Hematopoietic multipotent progenitor cell treated with erythropoietin and hydrocortisone succinate and interleukin-3 and kit ligand, for 8 days (in vitro differentiated cells): ENCODE measurements at regions not wholly inside any gene's neighbourhood (a gene's known extent, or its start where the extent isn't known, plus 50 kb on each side); places are given as distances from the start of the nearest gene placed in this dataset.

Experiments
- DNase-seq: peaks from one replicate; pipeline ENCODE4 v3.0.0-alpha.2; 2015

DNA sequence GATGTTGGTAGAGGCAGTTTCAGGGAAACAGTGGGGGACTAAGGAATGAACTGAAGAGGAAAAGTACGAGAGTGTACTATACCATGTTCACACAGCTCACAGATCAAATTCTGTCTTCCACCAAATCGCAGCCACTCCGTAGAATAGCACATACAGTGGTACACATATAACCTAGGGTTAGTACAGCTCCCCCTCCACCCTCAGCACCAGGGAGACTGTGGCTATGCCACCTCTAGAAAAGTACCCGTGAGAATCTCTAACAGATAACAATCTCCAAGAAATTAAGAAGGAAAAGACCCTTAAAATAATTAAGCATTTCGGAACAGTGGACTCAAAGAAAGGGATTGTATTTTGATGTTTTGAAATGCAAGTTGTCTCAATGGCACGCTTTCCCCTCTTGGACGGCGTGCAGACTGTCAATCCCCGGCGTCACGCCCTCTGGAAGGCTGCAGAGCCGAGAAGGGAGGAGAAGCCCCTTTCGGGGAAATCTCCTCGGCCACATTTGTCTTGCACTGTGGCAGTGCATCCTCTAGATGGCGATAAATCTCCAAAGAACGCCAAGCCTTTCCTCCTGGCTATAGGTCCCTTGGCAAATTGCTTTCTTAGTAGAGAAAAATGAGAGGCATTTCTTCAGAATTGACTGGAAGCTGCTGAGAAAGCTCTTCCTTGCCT lies 345.0 kb downstream of the REEP3 start:
- DNase-seq: peak; percentile 69

GRCh38 chr10:63866747-63867140 lies 345.5 kb downstream of the REEP3 start:
- DNase-seq: peak; percentile 46

GRCh38 chr10:63878428-63878827 lies 357.2 kb downstream of the REEP3 start:
- DNase-seq: no peak

DNA sequence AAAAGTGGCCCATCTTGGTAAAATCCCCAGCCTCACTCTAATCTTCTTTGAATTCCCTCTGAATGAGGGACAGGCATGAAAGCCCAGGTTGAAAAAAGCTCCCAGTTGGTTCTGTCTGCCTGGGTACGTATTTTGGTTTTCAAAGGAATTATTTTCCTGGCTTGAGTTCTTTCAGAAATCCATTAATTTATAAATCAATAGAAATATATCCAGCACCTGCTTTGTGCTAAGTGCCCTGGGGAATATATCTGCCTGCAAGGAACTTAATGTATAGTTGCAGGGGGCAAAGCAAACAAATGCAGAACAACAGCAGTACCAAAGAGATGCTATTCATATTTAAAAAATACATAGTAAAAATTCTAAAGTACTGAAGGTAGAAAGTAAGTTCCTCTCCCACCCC lies 362.7 kb downstream of the REEP3 start:
- DNase-seq: no peak

- no peak for DNase-seq
Measured at GRCh38 chr10:63884426-63884825, 363.2 kb downstream of the REEP3 start.

- no peak for DNase-seq
Measured at GRCh38 chr10:63885156-63885555, 364.0 kb downstream of the REEP3 start.

DNA sequence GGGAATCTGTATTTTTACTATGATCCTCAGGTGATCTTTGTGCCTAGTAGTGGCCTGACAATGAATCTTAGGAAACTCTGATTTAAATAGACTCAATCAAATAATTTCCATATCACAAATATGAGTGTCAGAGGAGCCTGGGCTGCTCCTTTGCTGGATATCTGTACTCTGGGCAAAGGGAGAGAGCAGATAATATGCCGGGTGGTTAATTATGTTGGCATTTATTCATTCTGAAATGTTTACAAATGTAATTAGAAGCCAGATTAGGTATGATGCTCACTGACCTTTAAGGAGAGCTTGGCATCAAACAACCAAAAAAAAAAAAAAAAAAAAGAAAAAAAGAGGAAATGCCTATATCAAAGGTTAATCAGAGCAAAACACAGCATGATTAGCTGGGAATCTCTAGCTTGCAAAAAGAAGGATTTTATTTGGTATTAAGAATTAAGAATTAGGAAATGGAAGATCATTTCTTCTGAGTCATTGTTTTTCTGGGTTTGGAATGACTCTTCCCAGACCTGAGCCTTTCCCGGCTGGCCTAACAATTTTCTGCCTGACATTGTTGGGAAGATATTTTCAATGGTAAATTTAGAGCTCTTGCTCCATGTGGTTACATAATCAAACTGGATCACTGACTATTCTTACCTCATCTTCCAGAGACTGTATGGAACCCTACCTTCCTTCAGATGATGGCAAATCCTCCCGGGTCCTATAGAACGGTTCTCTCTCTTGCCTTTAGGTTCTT lies 365.3 kb downstream of the REEP3 start:
- DNase-seq: no peak

- DNase-seq: peak; percentile 2
Measured at GRCh38 chr10:63887023-63887589, 365.9 kb downstream of the REEP3 start.

- DNase-seq: no peak
Measured at GRCh38 chr10:63887600-63888370, 366.6 kb downstream of the REEP3 start.

GRCh38 chr10:63889803-63890202 lies 368.6 kb downstream of the REEP3 start:
- DNase-seq: no peak

GRCh38 chr10:63896992-63897391 lies 375.8 kb downstream of the REEP3 start:
- no peak for DNase-seq

DNA sequence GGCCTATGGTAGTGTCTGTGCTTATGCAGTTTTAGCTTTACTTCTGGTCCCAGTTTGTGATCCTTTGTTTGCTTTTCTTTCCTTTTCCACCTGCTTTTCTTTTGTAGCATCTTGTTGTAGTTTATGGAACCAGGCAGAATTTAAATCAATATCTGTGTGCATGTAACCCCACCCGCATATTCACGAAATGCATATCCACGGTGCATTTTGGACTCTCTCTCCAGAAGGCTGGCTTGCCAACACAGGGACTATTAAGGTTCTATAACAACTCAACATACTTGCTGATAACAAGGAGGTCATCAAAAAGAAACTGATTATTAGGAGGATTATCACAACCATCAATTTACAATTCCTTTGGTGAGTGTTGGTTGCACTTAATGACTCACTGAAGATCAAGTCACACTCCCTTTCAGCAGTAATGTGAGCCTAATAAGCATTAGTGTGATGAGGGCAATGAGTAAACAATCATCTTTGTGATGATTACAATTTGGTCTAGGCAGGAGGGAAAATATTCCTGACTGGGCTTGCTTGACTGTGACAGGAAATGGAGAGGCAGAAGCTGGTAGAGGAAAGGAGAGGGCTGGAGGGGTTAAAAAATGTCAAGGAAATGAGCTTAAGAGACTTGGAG lies 378.6 kb downstream of the REEP3 start:
- no peak for DNase-seq

DNA sequence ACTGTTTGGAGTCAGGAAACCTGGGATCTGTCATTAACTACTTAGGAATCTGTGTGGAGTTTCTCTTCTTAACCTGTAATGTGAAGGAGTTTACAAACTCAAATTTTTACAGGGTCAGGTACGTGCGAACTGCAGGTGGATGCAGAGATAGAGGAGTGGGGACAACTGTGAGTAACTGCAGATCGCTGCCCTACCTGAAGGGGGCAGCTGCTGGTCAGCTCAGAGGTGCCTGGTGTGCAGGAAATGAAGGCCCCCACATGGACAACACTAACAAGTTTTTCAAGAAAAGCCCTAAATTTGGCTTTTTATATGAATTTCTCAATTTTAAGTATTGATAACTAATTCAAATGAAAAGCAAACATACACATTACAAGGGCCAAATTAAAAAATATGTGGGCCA lies 380.0 kb downstream of the REEP3 start:
- peak; percentile 9 for DNase-seq

DNA sequence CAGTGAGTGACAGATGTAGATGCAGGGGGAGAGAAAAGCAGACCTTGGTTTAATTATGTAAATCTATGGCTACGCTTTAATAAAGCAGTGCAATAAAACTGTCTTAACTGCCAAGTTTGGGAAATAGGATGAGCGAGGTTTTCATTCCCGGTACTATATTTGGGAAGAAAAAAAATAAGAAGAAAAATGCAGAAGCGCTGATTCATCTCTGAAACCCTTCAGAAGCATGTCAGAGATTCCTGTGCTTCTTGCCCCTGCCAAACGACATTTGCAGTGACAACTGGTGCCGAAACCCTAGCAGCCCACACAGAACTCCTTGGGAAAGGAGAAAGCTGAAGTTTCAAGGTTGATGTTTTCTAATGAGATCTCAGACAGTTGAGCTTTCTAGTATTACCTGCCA lies 380.7 kb downstream of the REEP3 start:
- no peak for DNase-seq

DNA sequence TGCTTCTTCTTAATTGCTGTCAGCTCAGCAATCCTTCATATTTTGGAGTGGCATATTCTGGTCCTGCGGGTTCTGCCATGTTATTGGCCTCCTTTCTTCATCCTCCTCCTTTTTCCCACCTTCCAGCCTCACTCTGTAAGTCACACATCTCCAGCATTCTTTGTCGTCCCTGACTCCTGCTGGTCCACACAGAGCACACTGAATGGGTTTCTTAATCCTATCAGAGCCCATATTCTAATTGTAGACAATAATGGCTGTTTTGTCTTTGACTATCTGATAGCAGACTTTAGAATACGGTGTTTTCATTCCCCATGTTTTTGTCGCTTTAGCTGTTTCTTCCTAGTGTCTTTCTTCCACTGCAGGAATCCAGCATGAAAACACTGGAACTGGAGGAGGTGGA lies 389.6 kb downstream of the REEP3 start:
- no peak for DNase-seq

DNA sequence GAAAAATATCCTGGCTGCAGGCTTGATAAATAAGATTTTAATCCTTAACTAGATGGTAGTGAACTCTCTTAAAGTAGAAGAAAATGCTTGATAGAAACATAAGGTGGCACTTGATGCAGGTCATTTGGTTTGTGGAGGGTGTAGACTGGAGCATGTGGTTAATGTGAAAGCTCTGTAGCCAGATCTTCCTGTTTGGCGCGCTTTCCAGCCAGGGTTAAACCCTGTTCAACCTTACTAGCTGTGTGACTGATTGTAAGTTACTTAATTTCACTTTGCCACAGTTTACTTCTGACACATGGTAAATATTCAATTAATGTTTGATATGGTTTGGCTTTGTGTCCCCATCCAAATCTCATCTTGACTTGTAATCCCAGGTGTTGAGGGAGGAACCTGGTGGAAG lies 394.0 kb downstream of the REEP3 start:
- DNase-seq: no peak

DNA sequence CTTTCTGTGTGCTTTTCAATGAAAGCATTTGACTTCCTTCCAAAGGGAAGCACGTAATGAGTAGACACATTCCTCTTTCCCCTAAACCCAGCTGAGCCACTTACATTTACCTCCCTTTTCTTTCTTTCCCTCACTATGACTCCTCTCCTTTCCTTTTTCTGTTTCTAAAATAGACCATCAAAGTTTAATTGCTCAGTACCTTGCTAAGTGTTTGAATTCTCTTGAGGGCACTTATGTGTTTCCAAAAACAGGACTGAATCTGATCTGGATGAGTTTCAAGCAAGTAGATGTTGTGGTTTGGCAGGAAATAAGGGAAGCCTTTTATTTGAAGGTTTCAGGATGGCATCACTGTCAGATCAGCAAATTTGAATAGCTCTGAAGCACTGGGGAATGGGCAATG lies 396.2 kb downstream of the REEP3 start:
- no peak for DNase-seq

GRCh38 chr10:63919575-63920279 lies 398.5 kb downstream of the REEP3 start:
- no peak for DNase-seq

- DNase-seq: no peak
Measured at GRCh38 chr10:63920926-63921325, 399.7 kb downstream of the REEP3 start.

DNA sequence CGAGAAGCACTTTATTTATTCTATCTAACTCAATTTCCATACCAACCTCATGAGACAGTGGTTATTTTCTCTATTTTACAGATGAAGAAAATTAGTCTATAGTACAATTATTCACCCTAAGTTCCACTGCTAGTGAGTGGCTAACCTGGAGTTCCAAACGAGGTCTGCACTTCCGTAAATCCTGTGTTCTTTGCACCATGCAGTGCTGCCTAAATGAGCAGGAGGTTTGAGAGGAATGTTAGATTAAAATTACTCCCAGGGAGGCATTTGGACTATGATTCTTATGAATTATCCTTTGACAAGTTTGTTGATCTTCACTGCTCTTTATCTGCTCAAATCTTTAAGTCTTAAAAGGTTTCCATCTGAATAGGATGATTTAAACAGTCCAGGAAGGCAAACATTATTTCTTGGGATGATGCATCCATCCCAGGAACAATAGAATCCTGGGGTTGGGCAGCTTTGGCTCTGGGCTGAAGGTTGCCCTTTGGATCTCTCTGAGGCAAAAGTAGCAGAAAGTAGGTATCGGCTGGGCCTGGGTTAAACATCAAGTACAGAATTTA lies 400.8 kb downstream of the REEP3 start:
- no peak for DNase-seq

- DNase-seq: no peak
Measured at GRCh38 chr10:63922468-63923284, 401.5 kb downstream of the REEP3 start.
